Effector memory CD4-positive, alpha-beta T cell (primary cell): ENCODE measurements at regions not wholly inside any gene's neighbourhood (a gene's known extent, or its start where the extent isn't known, plus 50 kb on each side); places are given as distances from the start of the nearest gene placed in this dataset.

ENCODE experiments used
- DNase-seq, 3 donors: peaks; one replicate each; pipeline ENCODE4 v3.0.0-alpha.2; 2020
- H3K27ac ChIP-seq: 2 replicates; pipeline ENCODE4 v1.7.0; 2013; ENCODE audit warnings: mild to moderate bottlenecking, low read length, moderate library complexity; ENCODE audit not compliant: insufficient read depth, poor library complexity, severe bottlenecking
- H3K27me3 ChIP-seq: replicated peaks from 2 replicates; pipeline ENCODE4 v1.7.0; 2013; ENCODE audit warnings: mild to moderate bottlenecking, low read length; ENCODE audit not compliant: insufficient read depth, control insufficient read depth, poor library complexity, severe bottlenecking
- H3K36me3 ChIP-seq: 2 replicates; pipeline ENCODE4 v1.7.0; 2013; ENCODE audit warnings: mild to moderate bottlenecking, low read length, moderate library complexity; ENCODE audit not compliant: control insufficient read depth, insufficient read depth
- H3K4me1 ChIP-seq: 2 replicates; pipeline ENCODE4 v1.7.0; 2013; ENCODE audit warnings: low read length, mild to moderate bottlenecking; ENCODE audit not compliant: control insufficient read depth, insufficient read depth, poor library complexity, severe bottlenecking
- H3K4me3 ChIP-seq: 2 replicates; pipeline ENCODE4 v1.7.0; 2013; ENCODE audit warnings: low read length, low read depth, mild to moderate bottlenecking; ENCODE audit not compliant: insufficient read depth, poor library complexity, severe bottlenecking
- H3K9me3 ChIP-seq: 2 replicates; pipeline ENCODE4 v1.7.0; 2013; ENCODE audit warnings: mild to moderate bottlenecking, low read length, moderate library complexity; ENCODE audit not compliant: control insufficient read depth

- Histone ChIP-seq H3K27me3 (no peaks in the 10 kb centered on the region), H3K4me1 (no peaks in the 10 kb centered on the region), H3K36me3 (no peaks in the 10 kb centered on the region)
Observed at GRCh38 chr11:116065191-116065895, 561.1 kb upstream of the CADM1 start.

GRCh38 chr11:116062490-116063171, 558.4 kb upstream of the CADM1 start:
- H3K4me3 ChIP-seq: no peak overlapping the region
- H3K27ac ChIP-seq: no peak overlapping the region
- H3K9me3 ChIP-seq: no peaks in the 10 kb centered on the region
- DNase-seq: no peak
- H3K4me1 ChIP-seq: no peaks in the 10 kb centered on the region
- H3K36me3 ChIP-seq: no peaks in the 10 kb centered on the region
- H3K27me3 ChIP-seq: no peaks in the 10 kb centered on the region

More at GRCh38 chr11:116065191-116065895, 561.1 kb upstream of the CADM1 start:
- Histone ChIP-seq H3K9me3 (no peaks in the 10 kb centered on the region), H3K27ac (no peak overlapping the region), H3K4me3 (no peak overlapping the region)
- no peak for DNase-seq

- H3K36me3 ChIP-seq: no peaks in the 10 kb centered on the region
Observed at GRCh38 chr11:116062129-116062489, 557.9 kb upstream of the CADM1 start.

GRCh38 chr11:116061322-116061721, 557.1 kb upstream of the CADM1 start:
- DNase-seq: no peak
- Histone ChIP-seq H3K27ac (no peak overlapping the region), H3K4me1 (no peaks in the 10 kb centered on the region), H3K4me3 (no peak overlapping the region), H3K36me3 (no peaks in the 10 kb centered on the region), H3K9me3 (no peaks in the 10 kb centered on the region), H3K27me3 (no peaks in the 10 kb centered on the region)

More at GRCh38 chr11:116062129-116062489, 557.9 kb upstream of the CADM1 start:
- Histone ChIP-seq H3K4me3 (no peak overlapping the region), H3K27me3 (no peaks in the 10 kb centered on the region), H3K27ac (no peak overlapping the region), H3K9me3 (no peaks in the 10 kb centered on the region), H3K4me1 (no peaks in the 10 kb centered on the region)
- DNase-seq: no peak

- H3K4me3 ChIP-seq: no peak overlapping the region
- H3K27me3 ChIP-seq: no peaks in the 10 kb centered on the region
- no peak for DNase-seq
- H3K27ac ChIP-seq: no peak overlapping the region
- H3K4me1 ChIP-seq: no peaks in the 10 kb centered on the region
- H3K36me3 ChIP-seq: no peaks in the 10 kb centered on the region
- no peaks in the 10 kb centered on the region for H3K9me3 ChIP-seq
Observed at GRCh38 chr11:116059919-116060318, 555.7 kb upstream of the CADM1 start.

- no peak for DNase-seq
- H3K36me3 ChIP-seq: no peaks in the 10 kb centered on the region
- H3K4me3 ChIP-seq: no peak overlapping the region
- no peak overlapping the region for H3K27ac ChIP-seq
- no peaks in the 10 kb centered on the region for H3K27me3 ChIP-seq
- no peaks in the 10 kb centered on the region for H3K9me3 ChIP-seq
- no peaks in the 10 kb centered on the region for H3K4me1 ChIP-seq
Observed at GRCh38 chr11:116057000-116057399, 552.8 kb upstream of the CADM1 start.

GRCh38 chr11:116055064-116055463, 550.8 kb upstream of the CADM1 start:
- H3K27me3 ChIP-seq: no peaks in the 10 kb centered on the region
- no peak overlapping the region for H3K27ac ChIP-seq
- H3K36me3 ChIP-seq: no peaks in the 10 kb centered on the region
- H3K4me3 ChIP-seq: no peak overlapping the region
- H3K4me1 ChIP-seq: no peaks in the 10 kb centered on the region
- H3K9me3 ChIP-seq: no peaks in the 10 kb centered on the region
- no peak for DNase-seq

GRCh38 chr11:116053548-116053919, 549.3 kb upstream of the CADM1 start:
- no peaks in the 10 kb centered on the region for H3K36me3 ChIP-seq
- H3K4me3 ChIP-seq: no peak overlapping the region
- H3K27me3 ChIP-seq: no peaks in the 10 kb centered on the region
- DNase-seq: no peak
- H3K9me3 ChIP-seq: no peaks in the 10 kb centered on the region
- H3K4me1 ChIP-seq: no peaks in the 10 kb centered on the region
- no peak overlapping the region for H3K27ac ChIP-seq

GRCh38 chr11:116052603-116053547, 548.7 kb upstream of the CADM1 start:
- no peaks in the 10 kb centered on the region for H3K4me1 ChIP-seq
- no peaks in the 10 kb centered on the region for H3K9me3 ChIP-seq
- no peak overlapping the region for H3K27ac ChIP-seq
- no peaks in the 10 kb centered on the region for H3K36me3 ChIP-seq
- DNase-seq: no peak
- no peaks in the 10 kb centered on the region for H3K27me3 ChIP-seq
- H3K4me3 ChIP-seq: no peak overlapping the region

- no peaks in the 10 kb centered on the region for H3K27me3 ChIP-seq
- DNase-seq: no peak
- no peaks in the 10 kb centered on the region for H3K36me3 ChIP-seq
- H3K27ac ChIP-seq: no peak overlapping the region
- H3K4me1 ChIP-seq: no peaks in the 10 kb centered on the region
- no peaks in the 10 kb centered on the region for H3K9me3 ChIP-seq
- no peak overlapping the region for H3K4me3 ChIP-seq
Observed at GRCh38 chr11:116051494-116051893, 547.3 kb upstream of the CADM1 start.
